ENCODE measurements at regions not wholly inside any gene's neighbourhood (a gene's known extent, or its start where the extent isn't known, plus 50 kb on each side); places are given as distances from the start of the nearest gene placed in this dataset.

DNA sequence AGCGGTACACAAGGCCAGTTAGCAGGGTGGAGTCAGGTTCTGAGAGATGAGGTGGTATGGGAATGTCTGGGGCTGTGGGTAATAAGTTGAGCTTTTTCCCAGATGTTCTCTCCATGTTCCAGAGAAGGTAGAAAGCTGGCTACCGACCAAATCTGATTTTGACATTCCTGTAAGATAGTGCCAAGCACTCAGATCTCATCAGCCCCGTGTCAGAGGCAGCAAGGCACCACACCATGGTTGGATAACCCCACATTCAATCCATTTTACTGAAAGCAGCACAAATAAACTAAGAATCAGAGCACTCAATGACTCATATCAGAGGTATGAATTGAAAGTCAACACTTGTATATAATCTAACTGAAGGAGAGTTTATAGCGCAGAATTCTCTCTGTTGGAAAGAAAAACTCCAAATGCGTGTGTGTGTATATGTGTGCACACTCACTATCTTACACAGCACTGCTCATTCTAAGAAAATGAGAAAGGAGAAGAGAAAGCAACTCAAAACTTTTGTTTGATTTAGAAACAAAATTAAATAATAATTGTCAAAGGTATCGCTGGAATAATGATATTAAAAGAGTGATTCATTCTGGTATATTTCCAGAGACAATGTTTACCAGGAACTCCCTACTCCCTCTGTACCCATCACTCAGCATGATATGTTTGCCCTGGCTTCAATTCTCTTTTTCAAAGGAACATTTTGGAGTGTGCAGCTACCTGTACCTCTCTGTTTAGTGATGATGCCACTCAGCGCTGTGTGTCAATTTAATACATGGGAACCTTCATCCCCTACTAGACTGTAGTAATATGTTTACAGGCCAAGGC is 375.1 kb upstream of the ID2 start:
- no peak for DNase-seq

- no peak for DNase-seq
These were observed 374.2 kb upstream of the ID2 start for GRCh38 chr2:8307606-8308180.

DNA sequence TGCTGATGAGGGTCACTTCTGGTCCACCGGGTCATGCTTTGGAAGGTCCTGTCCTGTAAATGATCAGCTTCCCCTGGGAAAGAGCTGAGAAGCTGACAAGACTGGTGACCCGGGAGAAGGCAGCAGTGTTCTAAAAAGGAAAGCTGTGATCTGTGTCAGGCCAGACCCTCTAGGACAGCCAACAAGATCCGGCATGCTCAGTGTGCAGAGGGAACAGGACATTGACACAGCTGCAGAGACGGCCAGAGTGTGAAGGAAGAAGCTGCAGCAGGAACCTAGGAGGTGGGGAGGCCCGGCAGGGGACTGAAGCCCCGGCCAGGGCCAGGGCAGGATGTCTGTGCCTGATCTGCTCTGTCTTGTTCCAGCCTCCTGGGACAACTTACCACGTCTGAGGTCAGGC is 372.7 kb upstream of the ID2 start:
- DNase-seq: no peak

- DNase-seq: peak; percentile 42 to 55
These were observed 371.1 kb upstream of the ID2 start for GRCh38 chr2:8310557-8311455.

DNA sequence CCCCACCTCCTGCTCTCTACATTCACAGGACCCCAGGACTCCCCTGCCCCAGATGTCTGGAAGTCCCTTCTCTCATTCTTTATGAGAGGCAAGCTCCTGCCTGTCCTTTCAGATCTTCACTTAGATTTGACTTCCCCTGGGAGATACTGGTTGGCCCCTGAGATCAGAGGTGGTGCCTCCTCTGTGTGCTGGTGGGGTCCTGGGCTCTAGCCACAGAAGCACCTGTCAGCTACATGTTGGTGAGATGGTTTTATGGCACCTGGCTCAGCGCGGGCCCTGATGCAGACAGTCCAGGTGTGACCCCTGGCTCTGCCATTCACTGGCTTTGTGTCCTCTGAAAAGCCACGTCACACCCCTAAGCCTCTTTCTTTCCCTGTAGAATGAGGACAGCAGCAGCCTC is 369.6 kb upstream of the ID2 start:
- DNase-seq: no peak

DNA sequence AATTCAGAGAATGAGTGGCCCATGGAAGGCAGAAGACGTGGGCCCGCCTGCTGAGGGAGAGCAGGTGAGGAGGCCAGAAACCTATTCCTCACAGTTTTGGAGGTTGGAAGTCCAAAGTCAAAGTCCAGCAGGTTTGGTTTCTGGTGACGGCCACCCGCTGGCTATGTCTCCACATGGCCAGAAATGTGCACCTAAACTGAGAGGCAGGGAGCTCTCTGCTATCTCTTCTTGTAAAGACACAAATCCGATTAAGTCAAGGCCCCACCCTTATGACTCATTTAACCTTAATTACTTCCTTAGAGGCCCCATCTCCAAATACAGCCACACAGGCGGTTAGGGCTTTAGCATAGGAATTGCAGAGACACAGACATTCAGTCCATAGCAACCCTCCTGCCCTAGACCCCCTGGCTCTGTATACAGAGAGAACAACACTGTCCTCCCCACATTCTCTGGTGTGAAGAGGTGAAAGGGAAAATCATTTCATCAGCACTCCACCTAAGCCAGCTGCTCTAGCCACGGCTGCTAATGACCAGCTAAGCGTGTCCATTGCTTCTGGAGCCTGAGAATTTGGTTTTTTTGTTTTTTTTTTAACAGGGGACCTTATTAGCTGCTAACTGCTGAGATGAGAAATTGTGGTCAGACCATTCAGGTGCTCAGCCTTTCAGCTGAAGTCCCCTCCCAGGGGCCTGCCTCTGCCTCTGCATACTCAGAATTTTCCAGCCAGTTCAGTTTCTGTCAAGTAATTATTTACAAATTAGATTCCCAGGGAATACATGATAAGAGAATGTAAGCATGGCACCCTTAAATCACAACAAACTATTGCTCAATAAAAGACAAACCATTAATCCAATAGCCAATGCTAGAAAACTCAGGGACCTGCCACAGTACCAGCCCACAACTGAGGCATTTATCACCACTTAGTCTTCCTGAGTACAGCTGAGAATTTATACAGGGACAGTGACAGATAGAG is 368.7 kb upstream of the ID2 start:
- DNase-seq: peak in 1 of 2 donors; percentile 46

DNA sequence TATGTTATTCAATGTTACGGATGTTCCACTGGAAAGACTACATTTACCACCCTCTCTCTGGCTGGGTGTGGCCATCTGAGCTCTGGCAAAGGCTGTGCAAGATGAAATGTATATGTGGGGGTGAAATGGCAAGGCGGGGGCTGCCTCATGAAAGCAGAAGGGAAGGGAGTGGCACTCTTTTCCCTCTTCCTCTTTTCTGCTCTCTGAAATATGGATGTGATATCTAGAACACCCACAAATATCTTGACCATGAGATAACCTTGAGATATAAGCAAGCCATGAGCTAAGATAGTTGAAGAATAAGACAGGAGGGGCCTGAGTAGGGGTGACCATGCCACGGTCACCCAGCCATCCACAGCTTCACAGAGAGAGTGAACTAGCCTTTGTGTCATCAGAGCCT is 367.8 kb upstream of the ID2 start:
- DNase-seq: peak in 1 of 2 donors; percentile 47

DNA sequence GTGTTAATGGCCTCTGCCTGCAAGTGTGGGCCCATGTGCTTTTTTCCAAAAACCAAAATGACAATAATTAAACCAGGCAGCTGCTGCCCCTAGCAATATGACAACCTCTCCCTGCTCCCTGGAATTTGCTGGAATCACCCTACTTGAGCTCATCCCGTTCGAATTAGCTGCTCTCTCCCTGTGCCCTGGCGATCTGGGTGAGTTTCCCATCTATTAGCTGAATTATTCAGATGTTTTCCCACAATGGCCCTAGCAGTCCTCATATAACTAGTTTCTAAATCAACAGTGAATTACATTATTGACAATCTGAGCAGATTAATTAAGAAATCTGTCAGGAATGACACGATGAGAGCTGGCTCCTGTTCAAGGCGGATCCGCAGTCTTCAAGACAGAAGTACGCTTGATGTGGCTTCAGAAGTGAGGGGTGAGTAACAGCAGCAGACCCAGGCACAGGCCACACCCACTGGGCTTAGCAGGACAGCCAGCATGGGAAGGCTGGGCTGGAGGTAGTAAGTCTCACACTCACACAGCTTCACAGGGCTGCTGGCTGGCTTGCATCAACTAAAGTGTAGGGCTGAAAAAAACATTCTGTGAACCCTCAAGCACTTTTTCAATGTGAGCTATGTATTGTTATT is 366.2 kb upstream of the ID2 start:
- DNase-seq: peak in 1 of 2 donors; percentile 70

- no peak for DNase-seq
These were observed 365.5 kb upstream of the ID2 start for GRCh38 chr2:8316356-8316755.

DNA sequence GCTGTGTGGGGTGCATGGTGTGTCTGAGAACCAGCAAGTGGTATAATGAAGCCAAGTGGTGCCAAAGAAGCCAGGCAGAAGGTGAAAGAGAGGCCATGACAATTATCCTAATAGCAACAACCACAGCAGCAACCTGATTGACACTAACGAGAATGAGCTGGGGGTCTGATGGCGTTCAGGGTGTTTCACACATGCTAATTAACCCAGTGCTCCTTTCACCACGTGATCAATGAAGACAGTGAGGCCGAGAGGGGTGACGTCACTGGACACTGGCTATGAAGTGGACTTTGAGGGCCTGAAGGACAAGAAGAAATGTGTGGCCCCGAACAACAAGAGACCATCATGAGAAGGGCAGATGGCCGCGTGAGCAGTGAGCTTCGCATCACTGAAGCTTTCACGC is 364.4 kb upstream of the ID2 start:
- DNase-seq: no peak

- no peak for DNase-seq
These were observed 362.6 kb upstream of the ID2 start for GRCh38 chr2:8319219-8319618.

- no peak for DNase-seq
These were observed 361.4 kb upstream of the ID2 start for GRCh38 chr2:8320311-8321066.

DNA sequence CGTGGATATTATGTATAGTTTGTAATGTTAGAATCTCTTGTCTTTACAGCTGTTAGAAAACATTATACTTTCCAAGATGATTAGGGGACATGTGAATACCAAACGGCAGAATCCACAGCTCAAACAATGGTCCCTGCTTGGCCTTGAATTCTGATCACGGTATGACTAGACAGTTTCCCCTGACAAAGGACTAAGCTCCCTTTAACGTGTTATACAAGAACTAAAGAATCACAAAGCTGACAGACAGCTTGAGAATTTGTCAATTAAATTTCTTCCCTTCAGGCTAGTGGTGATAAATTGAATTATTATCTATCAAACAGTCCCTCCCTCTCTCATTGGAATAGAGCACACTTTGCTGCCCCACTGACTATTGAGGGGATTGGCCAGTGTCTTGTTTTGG is 359.2 kb upstream of the ID2 start:
- DNase-seq: no peak

DNA sequence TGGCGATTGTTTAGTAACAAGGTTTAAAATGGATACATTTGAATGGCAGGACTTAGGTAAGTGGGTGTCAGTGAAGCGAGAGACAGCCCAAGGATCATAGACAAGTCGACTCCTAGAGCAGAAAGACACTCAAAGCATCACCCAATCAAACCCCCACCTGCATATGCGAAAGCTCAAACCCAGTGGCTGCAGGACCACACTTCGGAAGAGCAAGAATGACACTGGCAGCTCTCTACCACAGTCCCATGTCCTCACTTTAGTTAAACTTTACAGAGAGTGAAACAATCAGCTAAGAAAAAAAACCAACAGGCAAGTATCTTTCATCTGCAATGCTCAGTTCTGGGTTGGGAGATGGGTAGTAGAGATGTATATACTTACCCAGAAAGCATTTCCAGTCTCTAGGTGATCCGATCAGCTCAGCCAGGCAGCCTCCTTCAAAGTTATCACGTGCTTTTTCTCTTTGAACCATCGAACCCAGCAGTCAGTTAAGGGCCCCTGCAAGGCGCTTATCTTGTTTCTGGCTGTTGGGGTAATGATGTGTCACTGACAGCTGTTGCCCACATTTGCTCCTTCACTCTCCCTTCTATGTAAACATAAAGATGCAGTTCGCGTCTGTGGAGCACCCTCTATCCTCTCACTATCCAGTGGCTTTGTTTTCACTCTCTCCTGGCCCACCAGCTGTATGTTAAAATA is 357.5 kb upstream of the ID2 start:
- DNase-seq: no peak

DNA sequence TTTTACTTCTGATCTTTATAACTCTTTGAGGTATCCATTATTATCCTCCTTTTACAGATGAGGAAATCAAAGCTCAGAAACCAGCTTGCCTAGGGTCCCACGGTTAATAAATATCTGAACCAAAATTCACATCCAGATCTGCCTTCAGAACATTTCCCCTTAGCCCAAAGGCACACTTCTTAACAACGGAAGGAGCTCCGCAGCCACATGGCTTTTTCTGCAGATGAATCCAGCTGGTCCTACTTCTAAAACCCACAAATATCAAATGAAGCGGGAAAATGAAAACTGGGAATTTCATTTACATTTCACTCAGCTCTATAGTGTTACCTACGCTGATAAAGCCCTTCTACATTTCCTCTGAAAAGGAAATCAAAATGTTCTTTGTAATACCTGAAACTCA is 357.0 kb upstream of the ID2 start:
- no peak for DNase-seq

DNA sequence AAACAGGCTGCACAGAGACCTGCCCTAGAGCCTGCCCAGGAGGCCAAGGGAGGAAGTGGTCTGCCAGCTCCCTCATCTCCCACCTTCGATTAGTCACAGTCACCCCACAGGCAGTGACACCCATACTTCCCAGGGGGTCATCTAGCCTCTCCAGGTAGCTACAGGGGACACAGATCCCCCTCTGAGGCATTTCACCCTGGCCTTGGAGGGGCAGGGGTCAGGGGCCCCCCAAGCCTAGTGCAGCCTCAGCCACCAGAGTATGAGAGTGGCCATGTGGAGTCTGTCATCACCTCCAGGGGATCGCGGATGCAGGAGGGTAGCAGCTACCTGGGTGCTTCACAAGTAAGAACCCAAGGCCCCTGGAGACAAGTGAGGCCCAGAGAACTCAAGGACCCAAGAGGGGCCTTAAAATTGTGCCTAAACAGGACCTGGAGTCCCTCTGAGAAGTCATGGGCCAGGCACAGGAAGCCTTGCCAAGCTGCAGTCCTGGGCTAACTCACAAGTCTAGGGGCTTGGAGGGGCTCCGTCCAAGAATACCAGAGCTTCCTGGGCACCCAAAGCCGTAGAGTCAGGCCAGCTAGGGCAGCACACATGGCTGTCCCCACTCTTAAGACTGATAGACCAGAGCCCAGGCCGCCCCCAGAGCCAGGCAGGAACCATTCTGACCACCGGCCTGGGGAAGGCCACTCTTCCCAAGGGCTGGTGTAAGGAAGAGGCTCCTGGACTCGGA is 354.3 kb upstream of the ID2 start:
- DNase-seq: no peak

GRCh38 chr2:8328217-8328616 is 353.6 kb upstream of the ID2 start:
- DNase-seq: no peak

DNA sequence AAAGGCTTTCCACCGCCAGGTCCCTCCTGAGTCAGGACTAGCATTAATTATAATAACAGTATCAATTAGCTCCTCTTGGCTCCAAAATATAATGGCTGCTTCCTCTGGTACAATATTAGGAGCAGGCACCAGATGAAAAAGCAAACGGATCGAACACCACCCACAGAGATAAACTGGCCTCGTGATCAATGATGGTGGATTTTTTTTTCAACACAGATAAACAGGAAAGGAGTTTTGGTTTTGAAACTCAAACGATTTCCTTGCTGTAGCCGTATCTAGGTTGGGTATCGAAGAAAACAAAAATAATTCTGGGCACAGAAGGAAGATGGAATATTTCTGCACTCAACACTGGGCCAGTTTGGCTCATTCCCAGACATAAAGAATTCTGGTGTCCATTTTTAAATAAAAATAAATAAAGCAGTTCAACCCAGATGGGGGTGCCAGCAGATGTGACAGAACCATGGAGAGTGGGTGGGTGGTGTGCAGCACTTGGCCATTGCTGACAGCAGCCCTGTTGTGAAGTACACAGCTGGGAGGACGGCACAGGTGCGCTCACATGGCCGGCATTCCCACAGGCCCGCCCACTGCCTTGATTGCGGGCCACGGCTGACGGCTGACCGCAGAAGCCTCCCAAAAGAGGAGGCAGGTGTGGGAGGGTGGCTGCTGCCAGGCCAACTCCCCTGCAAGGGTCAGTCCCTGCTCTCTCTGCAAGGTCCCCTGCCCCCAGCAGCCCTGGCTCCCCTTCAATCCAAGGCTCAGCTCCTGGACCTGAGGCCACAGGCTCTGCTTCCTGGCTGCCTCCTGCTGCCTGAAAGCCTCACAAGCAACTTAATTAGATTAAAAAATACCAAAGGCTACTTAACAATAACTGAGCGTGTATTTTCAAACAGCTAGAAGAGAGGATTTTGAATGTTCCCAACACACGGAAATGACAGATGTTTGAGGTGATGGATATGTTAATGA is 351.9 kb upstream of the ID2 start:
- DNase-seq: no peak

DNA sequence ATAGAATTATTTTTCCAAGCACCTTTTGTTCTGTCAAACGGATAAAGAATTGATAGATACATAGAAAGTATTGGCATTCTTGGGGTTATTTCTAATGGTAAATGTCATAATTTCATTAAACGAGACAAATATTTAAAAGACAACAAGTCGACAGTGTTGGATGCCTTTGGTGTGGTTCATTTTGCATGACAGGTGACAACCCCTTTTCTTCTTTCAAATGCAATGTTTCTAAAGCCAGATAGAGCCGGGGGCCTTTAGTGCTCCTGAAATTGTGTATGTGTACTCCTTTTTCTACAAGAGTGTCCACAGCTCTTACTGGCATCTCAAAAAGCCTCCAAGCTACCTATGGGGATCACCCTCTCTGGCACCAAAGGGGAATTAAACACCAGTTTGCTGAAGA is 350.8 kb upstream of the ID2 start:
- DNase-seq: no peak
